Bronchial epithelial cell (primary cell): ENCODE measurements at regions not wholly inside any gene's neighbourhood (a gene's known extent, or its start where the extent isn't known, plus 50 kb on each side); places are given as distances from the start of the nearest gene placed in this dataset.

Experiments
- DNase-seq: peaks from one replicate; pipeline ENCODE4 v3.0.0-alpha.2; 2010; ENCODE audit warnings: low read depth
- FAIRE-seq: peaks from 2 replicates; lab custom pipeline; 2011; peaks lifted over from hg19 to GRCh38; lab: Jason Lieb, UNC
- H3K27me3 ChIP-seq: 2 replicates; pipeline ENCODE4 v1.5.1; 2011; ENCODE audit warnings: low read length; ENCODE audit not compliant: control insufficient read depth, insufficient read depth
- H3K36me3 ChIP-seq: 2 replicates; pipeline ENCODE4 v1.5.1; 2011; ENCODE audit warnings: low read length; ENCODE audit not compliant: control insufficient read depth, insufficient read depth
- H3K4me3 ChIP-seq: 2 replicates; pipeline ENCODE4 v1.5.1; 2011; ENCODE audit warnings: mild to moderate bottlenecking, low read depth, low read length, control low read depth
- CTCF ChIP-seq: IDR thresholded peaks from 2 replicates; pipeline ENCODE4 v1.5.1; 2011; ENCODE audit warnings: mild to moderate bottlenecking, moderate library complexity, low read length, control low read depth, inconsistent platforms; ENCODE audit not compliant: insufficient read depth, severe bottlenecking

- H3K36me3 ChIP-seq, result no peaks in the 10 kb centered on the region
- no peaks in the 10 kb centered on the region for H3K27me3 ChIP-seq
- no peak for DNase-seq
- TF ChIP-seq CTCF, result no peak
- FAIRE-seq, result no peak
- H3K4me3 ChIP-seq, result no peak overlapping the region
Measured at GRCh38 chr11:69425444-69425843, 56.0 kb upstream of the LINC01488 start.

GRCh38 chr11:69425895-69426544 is 55.4 kb upstream of the LINC01488 start:
- Histone ChIP-seq H3K4me3 (no peak overlapping the region), H3K27me3 (no peaks in the 10 kb centered on the region), H3K36me3 (no peaks in the 10 kb centered on the region)
- DNase-seq (no peak), FAIRE-seq (no peak)
- no peak for TF ChIP-seq CTCF

DNA sequence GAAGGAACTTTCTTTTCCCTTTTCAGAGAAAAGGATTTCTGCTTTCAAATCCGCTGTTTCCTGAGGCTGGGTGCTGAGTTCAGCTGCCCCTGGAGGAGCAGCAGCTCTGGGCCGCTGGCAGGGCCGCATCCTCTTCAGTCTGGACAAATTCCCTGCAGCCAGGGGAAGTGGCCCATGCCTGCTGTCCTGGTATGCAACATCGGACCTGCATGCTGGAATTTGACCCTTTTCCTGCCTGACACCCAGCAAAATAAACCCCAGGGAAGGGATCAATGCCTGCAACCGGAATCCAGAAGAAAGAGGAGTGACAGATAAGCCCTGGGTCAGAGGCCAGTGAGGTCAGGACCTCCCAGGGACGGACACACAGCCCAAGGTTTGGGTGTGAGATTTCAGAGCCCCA is 54.1 kb upstream of the LINC01488 start:
- DNase-seq, result no peak
- H3K36me3 ChIP-seq, result no peaks in the 10 kb centered on the region
- no peaks in the 10 kb centered on the region for H3K27me3 ChIP-seq
- TF ChIP-seq CTCF, result no peak
- H3K4me3 ChIP-seq, result no peak overlapping the region
- no peak for FAIRE-seq

- Histone ChIP-seq H3K36me3 (no peaks in the 10 kb centered on the region), H3K4me3 (no peak overlapping the region), H3K27me3 (no peaks in the 10 kb centered on the region)
- no peak for TF ChIP-seq CTCF
- FAIRE-seq (no peak), DNase-seq (no peak)
Measured at GRCh38 chr11:69427906-69428880, 53.3 kb upstream of the LINC01488 start.

- Histone ChIP-seq H3K4me3 (no peak overlapping the region), H3K36me3 (no peaks in the 10 kb centered on the region), H3K27me3 (no peaks in the 10 kb centered on the region)
- FAIRE-seq (no peak), DNase-seq (no peak)
- no peak for TF ChIP-seq CTCF
Measured at GRCh38 chr11:69429716-69430491, 51.6 kb upstream of the LINC01488 start.
